H1 (cell line): ENCODE measurements at regions not wholly inside any gene's neighbourhood (a gene's known extent, or its start where the extent isn't known, plus 50 kb on each side); places are given as distances from the start of the nearest gene placed in this dataset.

Source experiments
- CTCF ChIA-PET: fragments of 300-600 bp; sonication (Branson Sonifier 250); formaldehyde crosslinking; loops from one replicate; lab custom pipeline; 2021; ENCODE audit not compliant: partially characterized antibody; lab: Charles Lee
- POLR2A ChIA-PET: fragments of 300-600 bp; sonication (Branson Sonifier 250); formaldehyde crosslinking; loops from one replicate; lab custom pipeline; 2021; ENCODE audit warnings: inconsistent platforms; ENCODE audit not compliant: partially characterized antibody; lab: Charles Lee
- DNase-seq, 2 experiments: peaks; one replicate each; pipeline versions ENCODE4 v3.0.0 to v3.0.0-alpha.2; 2010 to 2022; ENCODE audit warnings: low spot score in 2 of 2, low read depth in 1 of 2, mixed read lengths in 1 of 2
- FAIRE-seq: peaks from 2 replicates; lab custom pipeline; 2011; peaks lifted over from hg19 to GRCh38; lab: Jason Lieb, UNC
- H2AFZ ChIP-seq: 2 replicates; pipeline ENCODE4 v1.8.1; 2012; ENCODE audit warnings: low read length, inconsistent platforms
- H2AK5ac ChIP-seq: 2 replicates; pipeline ENCODE4 v1.6.1; 2013; ENCODE audit warnings: low read depth, low read length
- H2BK120ac ChIP-seq: replicated peaks from 2 replicates; pipeline ENCODE3; 2013; ENCODE audit warnings: low read depth, low read length, inconsistent platforms
- H2BK12ac ChIP-seq: 2 replicates; pipeline ENCODE4 v1.6.1; 2013; ENCODE audit warnings: low read depth, low read length
- H2BK15ac ChIP-seq: 2 replicates; pipeline ENCODE4 v1.6.1; 2013; ENCODE audit warnings: low read length
- H2BK20ac ChIP-seq: 2 replicates; pipeline ENCODE4 v1.6.1; 2013; ENCODE audit warnings: low read length
- H2BK5ac ChIP-seq: 2 replicates; pipeline ENCODE4 v1.6.1; 2013; ENCODE audit warnings: low read depth, low read length
- H3K14ac ChIP-seq: 2 replicates; pipeline ENCODE4 v1.6.1; 2013; ENCODE audit warnings: inconsistent platforms; ENCODE audit not compliant: insufficient read length
- H3K18ac ChIP-seq: 2 replicates; pipeline ENCODE4 v1.6.1; 2013; ENCODE audit warnings: low read length; ENCODE audit errors: extremely low read depth
- H3K23ac ChIP-seq: 2 replicates; pipeline ENCODE4 v1.6.1; 2013; ENCODE audit warnings: inconsistent platforms; ENCODE audit not compliant: insufficient read length
- H3K23me2 ChIP-seq: 2 replicates; pipeline ENCODE4 v1.6.1; 2013; ENCODE audit warnings: low read depth, low read length
- H3K27ac ChIP-seq: 2 replicates; pipeline ENCODE4 v1.6.1; 2011; ENCODE audit warnings: low read depth, low read length, inconsistent platforms
- H3K27me3 ChIP-seq, 4 experiments: replicated peaks in 1 of 4; 1 replicate in 1 of 4; 2 replicates in 3 of 4; pipeline versions ENCODE4 v1.6.1 to v1.8.1; 2011 to 2013; ENCODE audit warnings: low read length in 3 of 4, mild to moderate bottlenecking in 3 of 4, inconsistent platforms in 2 of 4, mixed read lengths in 2 of 4, moderate library complexity in 1 of 4; ENCODE audit not compliant: control insufficient read depth in 3 of 4, insufficient read depth in 3 of 4; ENCODE audit errors: extremely low read depth in 1 of 4
- H3K36me3 ChIP-seq, 4 experiments: 2 replicates each; pipeline versions ENCODE4 v1.6.1 to v1.8.1; 2011 to 2013; ENCODE audit warnings: mild to moderate bottlenecking in 4 of 4, low read length in 3 of 4, moderate library complexity in 2 of 4, control low read depth in 1 of 4, inconsistent platforms in 1 of 4; ENCODE audit not compliant: insufficient read depth in 4 of 4, control insufficient read depth in 2 of 4
- H3K4ac ChIP-seq: replicated peaks from 2 replicates; pipeline ENCODE3; 2013; ENCODE audit warnings: low read length, low read depth, mixed read lengths, inconsistent platforms; ENCODE audit not compliant: insufficient read length
- H3K4me1 ChIP-seq, 4 experiments: replicated peaks in 1 of 4; 1 replicate in 1 of 4; 2 replicates in 3 of 4; pipeline versions ENCODE4 v1.6.1 to v1.8.1; 2011 to 2013; ENCODE audit warnings: low read length in 3 of 4, inconsistent platforms in 2 of 4, mixed read lengths in 1 of 4; ENCODE audit not compliant: insufficient read depth in 4 of 4, control insufficient read depth in 3 of 4
- H3K4me2 ChIP-seq, 2 experiments: 2 replicates each; pipeline versions ENCODE4 v1.6.1 to v1.8.1; 2011 to 2013; ENCODE audit warnings: low read depth in 2 of 2, low read length in 2 of 2, control low read depth in 1 of 2, inconsistent platforms in 1 of 2, mild to moderate bottlenecking in 1 of 2; ENCODE audit not compliant: insufficient read depth in 1 of 2
- H3K4me3 ChIP-seq, 4 experiments: fragments of 200-600, 300-600 bp in 1 of 4; sonication (generic), shearing (Covaris generic), sonication (Bioruptor Twin) in 1 of 4; 2 replicates each; pipeline versions ENCODE4 v1.5.1 to v1.8.1; 2011 to 2016; ENCODE audit warnings: low read length in 4 of 4, low read depth in 3 of 4, control low read depth in 2 of 4, inconsistent platforms in 2 of 4, mild to moderate bottlenecking in 2 of 4, mixed read lengths in 1 of 4, moderate library complexity in 1 of 4; ENCODE audit not compliant: insufficient read depth in 2 of 4; ENCODE audit errors: extremely low read depth in 1 of 4
- H3K56ac ChIP-seq: replicated peaks from 2 replicates; pipeline ENCODE3; 2013; ENCODE audit warnings: low read depth, mild to moderate bottlenecking, mixed read lengths, low read length, inconsistent platforms; ENCODE audit not compliant: insufficient read length
- H3K79me1 ChIP-seq: 2 replicates; pipeline ENCODE4 v1.6.1; 2013; ENCODE audit warnings: low read depth, low read length, control low read depth
- H3K79me2 ChIP-seq, 2 experiments: 2 replicates each; pipeline versions ENCODE4 v1.6.1 to v1.8.1; 2012 to 2013; ENCODE audit warnings: low read length in 2 of 2, mild to moderate bottlenecking in 2 of 2, inconsistent platforms in 1 of 2; ENCODE audit not compliant: insufficient read depth in 2 of 2, control insufficient read depth in 1 of 2
- H3K9ac ChIP-seq, 4 experiments: replicated peaks in 1 of 4; 1 replicate in 1 of 4; 2 replicates in 3 of 4; pipeline versions ENCODE4 v1.6.1 to v1.8.1; 2011 to 2013; ENCODE audit warnings: low read depth in 3 of 4, low read length in 3 of 4, control low read depth in 2 of 4, mild to moderate bottlenecking in 2 of 4, moderate library complexity in 2 of 4, inconsistent platforms in 1 of 4; ENCODE audit errors: extremely low read depth in 1 of 4
- H3K9me3 ChIP-seq, 2 experiments: 2 replicates each; pipeline versions ENCODE4 v1.6.1 to v1.8.1; 2012 to 2013; ENCODE audit warnings: mild to moderate bottlenecking in 2 of 2, moderate library complexity in 2 of 2, control low read depth in 1 of 2, inconsistent platforms in 1 of 2, low read depth in 1 of 2, low read length in 1 of 2, mixed read lengths in 1 of 2; ENCODE audit not compliant: insufficient read depth in 2 of 2
- H4K20me1 ChIP-seq, 2 experiments: replicated peaks in 1 of 2; 2 replicates each; pipeline versions ENCODE3 to v1.8.1; 2011 to 2013; ENCODE audit warnings: inconsistent platforms in 2 of 2, low read length in 2 of 2, mild to moderate bottlenecking in 1 of 2; ENCODE audit not compliant: insufficient read depth in 2 of 2, control insufficient read depth in 1 of 2
- H4K5ac ChIP-seq: 2 replicates; pipeline ENCODE4 v1.6.1; 2013; ENCODE audit warnings: low read length, low read depth, mixed read lengths, inconsistent platforms; ENCODE audit not compliant: insufficient read length
- H4K8ac ChIP-seq: 2 replicates; pipeline ENCODE4 v1.8.0; 2013; ENCODE audit warnings: mild to moderate bottlenecking, moderate library complexity, low read length, inconsistent platforms; ENCODE audit not compliant: insufficient read depth; ENCODE audit errors: extremely low read depth
- H4K91ac ChIP-seq: replicated peaks from 2 replicates; pipeline ENCODE3; 2013; ENCODE audit warnings: low read length, mixed read lengths, inconsistent platforms; ENCODE audit not compliant: insufficient read length
- BRCA1 ChIP-seq: IDR thresholded peaks from 2 replicates; pipeline ENCODE4 v1.6.1; 2012; ENCODE audit warnings: low read depth, low read length, improper control_type of control experiment
- E2F6 ChIP-seq: IDR thresholded peaks from 2 replicates; pipeline ENCODE4 v1.6.1; 2012; ENCODE audit warnings: inconsistent platforms
- KDM1A ChIP-seq: fragments of 200-600, 300-600 bp; sonication (generic); IDR thresholded peaks from 2 replicates; pipeline ENCODE4 v1.7.1; 2016; ENCODE audit warnings: mild to moderate bottlenecking, low read length, borderline replicate concordance
- MAX ChIP-seq: IDR thresholded peaks from 2 replicates; pipeline ENCODE4 v1.6.1; 2012; ENCODE audit warnings: inconsistent platforms
- RBBP5 ChIP-seq: IDR thresholded peaks from 2 replicates; pipeline ENCODE4 v1.7.1; 2012; ENCODE audit warnings: low read depth, mild to moderate bottlenecking, inconsistent platforms, low read length, moderate library complexity, borderline replicate concordance
- SAP30 ChIP-seq: fragments of 300-600 bp; sonication (generic); IDR thresholded peaks from 2 replicates; pipeline ENCODE4 v1.7.1; 2012; ENCODE audit warnings: low read length, moderate library complexity, mild to moderate bottlenecking, inconsistent platforms; ENCODE audit not compliant: insufficient read depth, insufficient replicate concordance
- SP1 ChIP-seq: IDR thresholded peaks from 2 replicates; pipeline ENCODE4 v1.6.1; 2011; ENCODE audit warnings: low read depth, low read length
- TAF7 ChIP-seq: optimal IDR thresholded peaks from 2 replicates; pipeline ENCODE3; 2011; ENCODE audit warnings: low read depth, mild to moderate bottlenecking, inconsistent platforms, low read length, moderate library complexity, borderline replicate concordance
- WGBS, 2 experiments: shearing (Covaris generic) in 1 of 2; methylation state at CpG; one replicate each; pipeline versions ENCODE4 v1.1.6 to v1.1.7; 2013 to 2015; ENCODE audit warnings: low lambda C conversion rate in 2 of 2, mixed read lengths in 2 of 2, inconsistent platforms in 1 of 2, low coverage in 1 of 2, missing lambda C conversion rate in 1 of 2; ENCODE audit not compliant: insufficient replicate concordance in 2 of 2, insufficient coverage in 1 of 2, insufficient read length in 1 of 2; ENCODE audit errors: extremely low coverage in 1 of 2, missing lambda C conversion rate in 1 of 2; 5-methylcytosine and 5-hydroxymethylcytosine counted together

- Histone ChIP-seq H3K23me2 (no peaks in the 10 kb centered on the region), H3K18ac (no peak overlapping the region), H3K56ac (no peak overlapping the region), H4K8ac (no peak overlapping the region), H2BK12ac (no peak overlapping the region), H2BK120ac (no peak overlapping the region), H3K36me3 (no peaks in the 10 kb centered on the region), H3K79me2 (no peaks in the 10 kb centered on the region), H4K20me1 (no peaks in the 10 kb centered on the region), H3K4me3 (no peak overlapping the region), H2BK15ac (no peak overlapping the region), H2BK20ac (no peak overlapping the region), H3K4me2 (no peak overlapping the region), H2BK5ac (no peak overlapping the region), H3K23ac (no peak overlapping the region), H3K79me1 (no peaks in the 10 kb centered on the region), H3K27ac (no peak overlapping the region), H3K27me3 (no peaks in the 10 kb centered on the region), H3K9ac (no peak overlapping the region), H4K91ac (no peak overlapping the region), H2AFZ (no peak overlapping the region), H3K9me3 (peaks cover 1 to 3% of the 10 kb centered on the region in 2 experiments), H2AK5ac (no peak overlapping the region), H3K4me1 (no peaks in the 10 kb centered on the region), H3K14ac (no peak overlapping the region), H4K5ac (no peak overlapping the region), H3K4ac (no peak overlapping the region)
- no peak for DNase-seq
- FAIRE-seq, result no peak
- WGBS, 2 experiments, result 90% methylated on average over 4 of the region's 4 CpGs; no CpG with 5 or more reads in 1 of the 2 experiments
- ChIA-PET POLR2A (no interaction called here), CTCF (no interaction called here)
- TF ChIP-seq SAP30, result no peak
- TF ChIP-seq E2F6, result no peak
- no peak for TF ChIP-seq MAX
- TF ChIP-seq KDM1A, result no peak; the same call in 1 of the 2 replicates
- no peak for TF ChIP-seq TAF7
- TF ChIP-seq SP1, result no peak
- TF ChIP-seq BRCA1, result no peak
- no peak for TF ChIP-seq RBBP5
These were observed 157.6 kb upstream of the ADARB2 start for GRCh38 chr10:1894912-1895311.
